Lung (tissue), 11 donors: ENCODE measurements at regions not wholly inside any gene's neighbourhood (a gene's known extent, or its start where the extent isn't known, plus 50 kb on each side); places are given as distances from the start of the nearest gene placed in this dataset.

Experiments
- ATAC-seq: fragments of 200-7000 bp; cut with Tn5 transposase; one replicate; pipeline ENCODE4 v1.9.1; 2020; ENCODE audit warnings: moderate number of reproducible peaks; ENCODE audit not compliant: insufficient read depth, low FRiP score
- DNase-seq, 3 donors: peaks; one replicate each; pipeline ENCODE4 v3.0.0-alpha.2; 2013 to 2017
- H3K27ac ChIP-seq, 2 donors: one replicate each; pipeline ENCODE4 v1.5.1; 2013; ENCODE audit warnings: mild to moderate bottlenecking in 2 of 2, moderate library complexity in 2 of 2, control low read depth in 1 of 2, inconsistent platforms in 1 of 2, low read depth in 1 of 2, low read length in 1 of 2
- H3K27me3 ChIP-seq, 3 donors: one replicate each; pipeline ENCODE4 v1.5.1; 2013; ENCODE audit warnings: low read length in 2 of 3; ENCODE audit not compliant: control insufficient read depth in 3 of 3, insufficient read depth in 3 of 3
- H3K36me3 ChIP-seq, 4 donors: one replicate each; pipeline ENCODE4 v1.5.1; 2013; ENCODE audit warnings: low read length in 4 of 4, mild to moderate bottlenecking in 1 of 4, moderate library complexity in 1 of 4; ENCODE audit not compliant: control insufficient read depth in 4 of 4, insufficient read depth in 4 of 4
- H3K4me1 ChIP-seq, 5 donors: one replicate each; pipeline ENCODE4 v1.5.1; 2013; ENCODE audit warnings: low read length in 5 of 5, mild to moderate bottlenecking in 2 of 5, moderate library complexity in 1 of 5; ENCODE audit not compliant: control insufficient read depth in 5 of 5, insufficient read depth in 5 of 5
- H3K4me3 ChIP-seq: one replicate; pipeline ENCODE4 v1.5.1; 2013; ENCODE audit warnings: mild to moderate bottlenecking, control low read depth, moderate library complexity
- H3K9ac ChIP-seq, 2 donors: one replicate each; pipeline ENCODE4 v1.5.1; 2013; ENCODE audit warnings: low read length in 2 of 2, control low read depth in 1 of 2; ENCODE audit not compliant: insufficient read depth in 1 of 2
- H3K9me3 ChIP-seq, 4 donors: one replicate each; pipeline ENCODE4 v1.5.1; 2013; ENCODE audit warnings: low read length in 3 of 4, mild to moderate bottlenecking in 1 of 4, moderate library complexity in 1 of 4; ENCODE audit not compliant: control insufficient read depth in 4 of 4, insufficient read depth in 3 of 4
- CTCF ChIP-seq: IDR thresholded peaks from 2 replicates; pipeline ENCODE4 v1.5.1; 2012; ENCODE audit warnings: mild to moderate bottlenecking; ENCODE audit errors: control extremely low read depth, extremely low read depth
- WGBS, 2 donors: extraction: QIAGEN DNeasy Blood & Tissue Kit; methylation state at CpG; one replicate each; pipeline ENCODE4 v1.1.7; 2013; 5-methylcytosine and 5-hydroxymethylcytosine counted together
- donor health status: control.
- donor health status: control.
- donor health status: Bipolar disorder and iron deficiency.
- donor health status: healthy.
- donor health status: DM: yes; HTN: yes; CAD: no.

- Histone ChIP-seq H3K36me3 (no peaks in the 10 kb centered on the region), H3K9me3 (no peaks in the 10 kb centered on the region), H3K27ac (peak overlapping the region in 1 of 2 donors; percentile 76), H3K9ac (no peak overlapping the region), H3K4me1 (peaks cover 0 to 15% (median 4%) of the 10 kb centered on the region in 5 donors), H3K4me3 (no peak overlapping the region), H3K27me3 (no peaks in the 10 kb centered on the region)
- DNase-seq, result peak; percentile 50 to 86 (median 74)
- no peak for ATAC-seq
- TF ChIP-seq CTCF, result no peak
- WGBS, 2 donors, result 54 to 69% methylated on average over 15 of the region's 15 CpGs
Observed at GRCh38 chr4:24103434-24104157, 213.7 kb upstream of the PPARGC1A start.

- TF ChIP-seq CTCF, result no peak
- 85 to 91% methylated on average over 4 of the region's 4 CpGs for WGBS, 2 donors
- Histone ChIP-seq H3K4me1 (peaks cover 0 to 15% (median 4%) of the 10 kb centered on the region in 5 donors), H3K9ac (no peak overlapping the region), H3K27ac (no peak overlapping the region), H3K36me3 (no peaks in the 10 kb centered on the region), H3K27me3 (no peaks in the 10 kb centered on the region), H3K9me3 (no peaks in the 10 kb centered on the region), H3K4me3 (no peak overlapping the region)
- ATAC-seq (no peak), DNase-seq (no peak)
Observed at GRCh38 chr4:24102621-24103020, 212.8 kb upstream of the PPARGC1A start.

GRCh38 chr4:24096603-24097002 lies 206.8 kb upstream of the PPARGC1A start:
- Histone ChIP-seq H3K27ac (no peak overlapping the region), H3K27me3 (no peaks in the 10 kb centered on the region), H3K4me3 (no peak overlapping the region), H3K36me3 (no peaks in the 10 kb centered on the region), H3K9ac (no peak overlapping the region), H3K4me1 (peaks cover 0 to 6% (median 0%) of the 10 kb centered on the region in 5 donors), H3K9me3 (no peaks in the 10 kb centered on the region)
- ATAC-seq, result no peak
- no peak for DNase-seq
- no peak for TF ChIP-seq CTCF
- 81 to 85% methylated on average over 2 of the region's 2 CpGs for WGBS, 2 donors

GRCh38 chr4:24094726-24095125 lies 204.9 kb upstream of the PPARGC1A start:
- Histone ChIP-seq H3K27ac (no peak overlapping the region), H3K27me3 (no peaks in the 10 kb centered on the region), H3K4me1 (peaks cover 0 to 6% (median 0%) of the 10 kb centered on the region in 5 donors), H3K36me3 (no peaks in the 10 kb centered on the region), H3K9me3 (no peaks in the 10 kb centered on the region), H3K9ac (no peak overlapping the region), H3K4me3 (no peak overlapping the region)
- no peak for ATAC-seq
- WGBS, 2 donors, result 56 to 73% methylated on average over 2 of the region's 2 CpGs
- DNase-seq, result no peak
- no peak for TF ChIP-seq CTCF
